22Rv1 (cell line): ENCODE measurements at regions not wholly inside any gene's neighbourhood (a gene's known extent, or its start where the extent isn't known, plus 50 kb on each side); places are given as distances from the start of the nearest gene placed in this dataset.

Experiments
- CTCF ChIP-seq: fragments of 450-650 bp; IDR thresholded peaks from 2 replicates; pipeline ENCODE4 v1.5.1; 2017; ENCODE audit warnings: mild to moderate bottlenecking
- ZFX ChIP-seq: fragments of 450-650 bp; IDR thresholded peaks from 2 replicates; pipeline ENCODE4 v1.6.1; 2017; ENCODE audit warnings: antibody characterized with exemption, borderline replicate concordance

- no peak for TF ChIP-seq CTCF
- no peak for TF ChIP-seq ZFX
These were observed 197.7 kb downstream of the BCAS1 start for GRCh38 chr20:53872561-53873229.
